ENCODE measurements at regions not wholly inside any gene's neighbourhood (a gene's known extent, or its start where the extent isn't known, plus 50 kb on each side); places are given as distances from the start of the nearest gene placed in this dataset.

DNA sequence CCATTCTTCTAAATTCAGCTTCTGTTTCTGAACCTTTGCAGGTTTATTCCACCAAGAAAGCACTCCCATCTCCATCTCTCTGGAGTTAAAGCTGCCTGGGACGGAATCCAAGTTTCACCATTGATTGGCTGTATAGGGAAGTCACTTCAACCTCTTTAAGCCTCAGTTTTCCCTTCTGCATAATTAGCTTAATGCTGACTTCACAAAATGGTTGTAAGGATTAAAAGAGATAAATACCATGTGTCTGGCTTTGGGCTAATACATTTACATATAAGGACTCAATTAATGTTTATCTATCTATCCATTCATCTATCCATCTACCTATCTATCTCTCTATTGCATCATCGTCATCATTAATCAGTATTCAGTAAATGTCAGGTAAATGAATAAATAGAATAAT is 629.6 kb upstream of the MGMT start:
- no peak for DNase-seq

DNA sequence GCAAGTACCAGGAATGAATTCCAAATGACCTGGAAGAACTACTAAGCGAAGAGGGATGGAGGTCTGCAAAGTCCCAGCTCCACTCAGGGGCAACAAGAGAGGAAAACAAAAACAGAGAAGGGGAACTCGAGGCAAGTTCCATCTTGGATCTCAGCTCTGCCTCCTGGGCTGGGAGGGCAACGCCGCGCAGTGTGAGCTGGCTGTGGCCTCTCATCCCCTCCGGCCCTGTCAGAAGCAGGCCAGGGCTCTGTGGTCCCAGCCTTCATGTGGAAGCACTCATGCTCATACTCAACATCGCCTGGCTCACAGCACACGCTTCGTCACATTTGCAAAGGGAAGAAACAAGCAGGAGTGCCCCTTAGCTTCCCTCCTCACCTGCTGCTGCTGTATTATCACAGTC is 627.9 kb upstream of the MGMT start:
- DNase-seq = no peak

DNA sequence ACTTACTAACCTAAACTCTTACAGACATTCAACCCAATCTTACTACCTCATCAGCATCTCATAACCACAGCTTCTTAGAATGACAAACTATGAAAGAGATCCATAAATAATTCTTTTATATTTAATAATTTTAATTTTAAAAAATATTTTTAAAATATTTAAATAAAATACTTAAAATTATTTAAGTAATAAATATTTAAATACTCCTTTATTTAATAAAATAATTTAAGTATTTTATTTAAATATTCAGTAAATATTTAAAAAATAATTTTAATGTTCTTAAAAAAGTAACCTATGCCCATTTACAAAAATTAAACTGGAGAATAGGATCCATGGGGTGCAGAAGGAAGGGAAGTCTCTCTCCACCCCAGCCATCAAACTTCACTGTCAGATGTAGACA is 627.3 kb upstream of the MGMT start:
- DNase-seq = no peak

DNA sequence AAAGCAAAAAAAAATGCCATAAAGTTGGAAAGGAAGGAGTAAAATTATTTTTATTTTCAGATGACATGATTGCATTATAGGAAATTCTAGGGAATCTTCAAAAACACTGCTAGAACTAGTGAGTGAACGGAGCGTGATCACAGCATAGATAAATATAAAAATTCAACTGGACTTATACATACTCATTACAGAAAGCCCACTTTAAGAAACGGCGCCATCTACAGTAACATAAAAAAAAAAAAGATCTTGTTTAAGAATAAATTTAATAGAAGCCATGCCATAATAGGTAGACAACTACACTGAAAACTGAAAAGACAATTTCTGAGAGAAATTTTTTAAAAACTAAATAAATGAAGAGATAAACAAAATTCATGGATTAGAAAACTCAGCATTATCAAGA is 623.1 kb upstream of the MGMT start:
- DNase-seq = no peak

DNA sequence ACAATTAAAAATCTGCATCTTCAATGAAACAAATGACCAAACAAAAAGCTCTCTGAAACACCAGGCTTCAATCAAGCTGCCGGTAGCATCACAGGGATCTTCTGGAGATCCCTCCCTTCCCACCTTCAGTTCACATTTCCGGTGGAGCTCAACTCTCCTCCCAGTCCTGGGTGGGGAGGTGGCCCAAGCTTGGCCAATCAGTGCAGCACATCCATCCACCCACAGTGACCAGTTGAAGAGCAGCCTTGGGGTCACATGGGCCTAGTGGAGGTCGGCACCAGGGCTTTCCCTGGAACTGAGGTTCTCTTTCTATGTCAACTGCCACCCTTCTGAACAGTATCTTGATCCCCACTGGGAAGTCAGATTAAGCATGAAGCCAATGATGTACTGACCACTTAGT is 620.1 kb upstream of the MGMT start:
- no peak for DNase-seq

DNA sequence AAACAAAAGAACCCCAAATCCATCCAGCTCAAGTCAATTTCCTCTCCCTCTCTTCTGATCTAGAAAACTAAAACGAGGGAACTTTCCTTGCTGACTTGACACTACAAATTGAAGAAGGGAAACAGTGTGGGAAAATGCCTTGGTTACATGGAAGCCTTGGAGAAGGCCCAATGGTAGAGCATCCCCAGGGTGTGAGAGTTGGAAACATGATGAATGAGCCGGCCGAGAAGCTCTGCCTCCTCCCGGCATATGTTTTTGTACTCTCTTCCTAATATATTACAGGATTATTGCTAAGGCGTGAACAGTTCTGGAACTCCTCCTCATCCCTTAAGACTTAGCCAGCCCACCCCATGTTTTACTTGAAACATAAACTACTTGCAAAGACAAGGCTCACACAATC is 618.2 kb upstream of the MGMT start:
- no peak for DNase-seq

DNA sequence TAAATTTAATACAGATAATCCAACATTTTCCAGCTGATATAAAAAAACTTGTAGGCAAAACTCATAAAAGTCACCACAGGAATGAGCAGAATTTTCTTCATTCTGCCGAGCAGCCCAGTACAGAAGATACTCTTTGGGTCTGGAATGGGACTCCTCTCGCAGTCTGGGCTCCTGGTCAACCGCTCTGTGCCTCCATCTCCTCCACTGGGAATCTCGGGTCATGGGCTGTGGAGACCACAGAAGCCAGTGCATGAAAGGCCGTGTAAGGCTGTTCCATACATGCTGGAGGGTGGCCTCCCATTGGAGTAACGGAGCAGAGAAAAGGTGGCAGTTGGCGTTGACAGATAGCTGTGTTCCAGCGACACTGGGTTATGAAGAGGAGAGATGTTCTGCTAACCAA is 616.4 kb upstream of the MGMT start:
- no peak for DNase-seq

DNA sequence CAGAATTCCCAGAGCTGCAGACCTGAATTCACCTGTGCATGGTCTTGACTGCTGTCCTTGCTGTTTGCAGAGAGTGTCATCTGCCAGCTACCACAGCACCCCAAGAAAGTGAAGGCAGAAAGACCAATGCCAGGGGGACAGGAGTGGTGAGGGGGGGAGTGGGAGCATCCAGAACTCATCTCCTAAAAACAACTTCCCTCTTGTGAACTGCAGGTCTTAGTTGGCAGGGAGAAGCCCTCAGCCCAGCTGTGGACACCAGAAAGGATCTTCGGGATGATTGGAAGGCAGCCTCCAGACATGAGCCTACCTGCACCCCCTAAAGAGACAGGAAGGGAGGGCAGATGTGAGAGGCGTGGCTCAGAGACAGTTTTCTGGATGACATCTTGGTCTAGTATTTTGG is 615.8 kb upstream of the MGMT start:
- no peak for DNase-seq

DNA sequence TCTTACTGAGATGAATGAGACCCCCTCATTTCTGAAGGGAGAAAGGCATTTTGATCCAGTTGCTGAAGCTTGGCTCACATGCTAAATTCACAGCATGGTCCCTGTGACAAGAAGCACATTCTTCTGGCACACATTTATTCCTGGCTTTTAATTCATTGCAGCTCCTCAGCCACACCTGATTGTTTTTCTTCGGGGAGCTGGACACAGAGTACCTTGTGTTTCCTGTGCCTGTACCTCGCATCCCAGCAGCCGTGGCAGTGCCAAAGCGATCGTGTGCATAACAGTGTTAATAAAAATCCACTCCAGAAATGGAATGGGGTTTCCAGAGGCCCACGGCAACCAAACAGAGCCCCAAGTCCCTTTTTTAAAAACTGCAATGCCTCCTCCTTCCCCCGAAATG is 615.3 kb upstream of the MGMT start:
- no peak for DNase-seq

DNA sequence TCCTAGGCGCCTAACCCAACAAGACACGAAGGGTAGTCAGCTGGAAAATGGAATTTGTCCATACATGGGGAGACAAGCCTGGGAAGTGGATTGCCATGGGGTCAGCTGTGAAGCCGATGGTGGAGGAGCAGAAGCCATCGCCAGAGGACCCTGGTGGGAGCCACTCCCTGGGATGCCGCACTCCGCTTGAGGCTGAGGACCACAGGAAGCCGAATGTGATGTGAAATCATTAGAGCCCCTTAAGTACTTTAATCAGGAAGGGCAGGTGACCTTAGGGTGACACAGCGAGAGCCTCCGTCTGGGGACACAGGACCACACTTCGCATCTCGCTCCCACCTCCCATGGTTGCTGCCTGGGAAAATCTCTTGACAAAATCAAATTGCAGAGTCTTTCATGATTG is 614.6 kb upstream of the MGMT start:
- DNase-seq = no peak

DNA sequence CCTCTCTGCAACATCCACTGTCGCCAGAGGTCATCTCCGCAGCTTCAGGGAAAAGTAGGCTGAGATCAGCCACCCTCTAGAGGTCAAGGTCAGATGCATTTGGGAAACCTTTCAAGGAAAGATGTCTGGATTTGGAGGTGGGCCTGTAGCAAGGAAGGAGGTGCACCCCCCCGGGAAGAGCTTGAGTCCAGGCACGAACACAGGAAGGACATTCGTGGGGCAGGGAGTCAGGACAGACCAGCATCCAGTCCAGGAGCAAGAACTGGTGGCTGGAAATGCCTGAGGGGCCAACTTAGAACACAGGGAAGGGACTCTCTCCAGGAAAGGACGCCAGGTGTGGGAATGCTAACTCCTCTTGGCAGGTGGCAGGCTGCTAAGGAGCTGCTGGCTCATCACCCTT is 614.1 kb upstream of the MGMT start:
- no peak for DNase-seq

DNA sequence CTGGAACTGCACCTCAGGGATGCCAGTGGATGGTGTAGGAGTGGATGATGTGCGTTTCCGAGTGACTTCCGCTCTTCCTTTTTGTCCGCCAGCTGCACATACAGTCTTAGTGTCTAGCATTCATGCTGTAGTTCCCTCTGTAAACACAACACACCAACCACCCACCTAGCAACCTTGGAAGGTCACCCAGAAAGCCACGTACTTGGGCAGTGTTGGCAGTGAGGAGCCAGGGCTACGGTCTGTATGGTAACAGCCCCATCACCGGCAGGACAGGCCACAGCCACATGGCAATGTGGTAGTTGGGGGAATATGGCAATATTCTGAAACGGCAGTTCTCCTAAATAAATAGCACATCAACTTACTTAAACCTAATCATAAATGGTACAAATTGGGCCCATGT is 613.5 kb upstream of the MGMT start:
- no peak for DNase-seq

DNA sequence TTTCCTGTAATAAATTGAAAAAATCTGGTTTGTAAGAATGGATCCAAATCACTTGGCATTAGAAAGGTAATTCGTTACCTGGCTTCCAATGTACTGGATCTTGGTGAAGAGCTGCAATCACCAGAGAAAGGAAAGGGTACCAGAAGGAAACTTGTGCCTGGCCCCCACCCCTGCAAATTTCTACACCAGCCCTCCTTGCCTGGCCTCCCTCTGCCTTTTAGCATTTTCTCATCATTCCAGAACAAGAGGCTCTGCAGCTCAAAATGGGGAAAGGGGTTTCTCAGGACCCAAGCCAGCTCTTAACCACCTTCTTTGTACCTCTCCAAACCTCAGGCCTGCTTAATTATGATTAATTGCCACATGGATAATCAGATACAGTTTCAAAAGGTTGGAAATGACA is 612.8 kb upstream of the MGMT start:
- no peak for DNase-seq

DNA sequence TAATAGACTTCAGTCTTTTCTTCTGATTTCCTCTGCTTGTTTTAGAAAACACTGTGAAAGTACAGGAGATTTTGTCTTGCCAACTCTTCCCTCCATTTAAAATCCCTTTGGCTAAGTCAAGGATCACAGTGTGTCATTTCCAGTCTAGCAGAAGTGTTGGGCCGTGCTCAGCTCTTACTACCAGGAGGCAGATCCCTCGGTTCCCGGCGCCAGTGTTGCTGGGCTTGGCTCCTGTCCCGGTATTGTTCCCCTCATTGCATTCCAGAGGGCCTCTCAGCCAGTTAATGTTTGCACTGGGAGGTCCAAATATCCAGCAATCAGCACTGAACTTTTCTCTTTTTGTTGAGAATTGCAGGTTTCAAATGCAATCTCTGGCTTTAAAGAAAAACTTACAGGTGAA is 612.1 kb upstream of the MGMT start:
- DNase-seq = no peak

DNA sequence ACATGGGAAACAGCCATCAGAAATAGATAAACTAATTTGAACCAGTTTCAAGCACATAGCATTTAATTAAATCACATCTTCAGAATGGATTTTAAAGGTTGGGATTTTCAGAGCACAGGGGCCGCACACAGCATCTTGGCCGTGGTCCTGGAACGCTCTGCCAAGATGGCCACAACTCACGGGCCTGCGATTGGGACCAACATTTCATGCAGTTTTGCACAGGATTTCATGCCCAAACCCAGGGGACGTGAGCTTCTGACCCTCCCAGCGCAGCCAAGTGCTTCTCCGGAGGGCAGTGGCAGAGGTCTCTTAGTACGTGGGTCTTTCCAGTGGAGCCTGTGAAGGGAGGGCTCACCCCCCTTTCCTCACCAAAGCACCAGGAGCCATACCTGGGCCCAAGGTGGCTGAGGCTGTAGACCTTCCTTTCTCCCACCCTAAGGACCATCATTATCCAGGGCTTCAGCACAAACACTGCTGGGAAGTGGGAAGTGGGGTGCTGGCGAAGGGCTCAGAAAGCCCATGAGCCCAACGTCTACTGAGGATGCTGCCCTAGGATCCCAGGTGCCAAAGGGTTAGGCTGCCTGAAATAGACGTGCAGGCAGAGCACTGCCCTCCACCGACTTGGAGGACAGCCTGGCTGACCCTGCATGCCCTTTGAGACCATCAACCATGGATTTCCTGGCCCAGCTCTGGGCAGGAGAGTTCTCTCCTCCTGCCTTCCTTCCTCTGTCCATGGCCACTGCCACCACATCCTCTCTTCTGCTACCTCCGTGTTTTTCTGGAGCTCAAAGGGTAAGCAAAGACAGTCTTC is 611.2 kb upstream of the MGMT start:
- DNase-seq = no peak

DNA sequence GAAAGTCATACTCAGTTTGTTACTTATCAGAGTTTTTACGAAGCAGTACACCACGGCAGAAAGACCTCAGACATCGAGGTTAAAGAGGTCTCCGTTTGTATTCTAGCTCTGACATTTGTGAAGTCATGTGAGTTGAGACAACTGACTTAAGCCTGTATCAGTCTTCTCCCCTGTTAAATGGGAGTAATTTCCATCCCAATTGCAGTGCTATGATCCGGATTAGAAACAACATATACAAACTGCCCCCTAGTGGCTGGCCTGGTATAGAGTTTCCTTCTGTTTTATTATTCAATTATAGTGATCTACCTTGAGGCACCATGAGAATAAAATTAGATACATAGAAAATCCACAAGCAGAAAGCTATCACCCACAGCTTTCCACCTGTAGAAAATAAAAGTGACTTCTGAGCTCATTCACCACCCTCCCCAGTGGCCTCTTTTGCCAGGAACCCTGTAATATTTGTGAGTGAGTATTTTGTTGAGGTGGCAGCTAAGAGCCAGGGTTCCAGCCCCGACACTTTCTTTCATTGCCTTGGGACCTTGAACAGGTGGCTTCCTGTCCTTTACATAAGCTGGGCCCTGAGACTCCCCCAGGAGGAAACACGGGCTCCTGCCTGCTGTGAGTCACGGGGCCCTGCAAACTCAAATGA is 607.2 kb upstream of the MGMT start:
- DNase-seq = no peak

DNA sequence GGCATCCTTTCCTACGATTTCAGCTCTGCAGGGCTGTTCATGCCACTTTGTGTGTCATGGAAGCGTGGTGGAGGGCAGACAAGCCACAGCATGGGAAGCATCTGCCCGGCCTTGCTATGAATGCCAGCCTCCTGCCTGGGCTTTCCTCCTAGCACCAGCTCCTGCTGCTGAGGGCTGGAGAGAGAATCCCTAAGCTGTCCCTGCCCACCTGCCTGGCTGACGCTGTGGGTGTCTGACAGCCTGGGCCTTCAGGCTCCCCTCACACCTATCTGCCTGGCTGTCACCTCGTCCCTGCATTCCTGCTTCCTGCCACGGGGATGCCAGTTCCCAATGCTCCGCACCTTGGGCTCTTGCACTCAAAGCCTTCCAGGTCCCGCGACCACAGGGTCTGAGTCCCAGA is 606.5 kb upstream of the MGMT start:
- DNase-seq = no peak

DNA sequence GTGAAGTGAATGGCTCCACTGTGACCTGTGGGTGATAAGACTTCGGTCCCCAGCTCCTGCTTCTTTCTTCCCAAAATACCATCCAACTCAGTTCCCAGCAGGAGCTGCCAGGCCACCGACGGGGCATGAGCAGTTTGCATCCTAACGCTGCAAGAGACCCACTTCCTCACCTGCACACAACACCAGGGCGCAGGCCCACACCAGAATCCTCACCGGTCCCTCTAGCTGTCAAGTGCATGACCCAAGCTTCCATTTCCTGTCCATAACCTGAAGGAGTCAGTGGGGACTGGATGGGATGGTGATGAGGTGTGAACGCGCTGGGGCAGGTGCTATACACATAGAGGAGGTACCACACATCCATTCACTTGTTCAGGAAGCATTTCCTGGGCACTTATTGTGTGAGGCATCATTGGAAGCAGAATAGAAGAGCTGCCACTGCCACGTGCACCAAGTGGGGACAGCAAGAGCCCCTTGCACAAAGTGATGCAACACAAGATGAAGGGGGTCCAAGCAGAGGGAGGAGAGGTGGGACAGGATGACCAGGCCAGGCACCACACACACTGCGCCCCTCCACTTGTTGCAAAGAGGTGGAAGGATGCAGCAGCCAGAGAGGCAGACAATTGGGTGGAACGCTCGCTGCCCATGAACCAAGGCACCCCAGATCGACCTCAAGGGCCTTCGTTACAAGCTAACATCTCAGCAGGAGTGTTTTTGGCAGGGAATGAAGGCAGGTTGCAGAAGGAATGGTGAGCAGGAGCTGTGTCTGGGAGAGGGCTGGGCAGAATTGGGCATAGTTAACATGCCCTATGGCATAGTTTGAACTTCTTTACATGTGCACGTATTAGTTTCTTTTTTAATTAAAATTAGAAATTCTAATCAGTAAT is 605.8 kb upstream of the MGMT start:
- no peak for DNase-seq

DNA sequence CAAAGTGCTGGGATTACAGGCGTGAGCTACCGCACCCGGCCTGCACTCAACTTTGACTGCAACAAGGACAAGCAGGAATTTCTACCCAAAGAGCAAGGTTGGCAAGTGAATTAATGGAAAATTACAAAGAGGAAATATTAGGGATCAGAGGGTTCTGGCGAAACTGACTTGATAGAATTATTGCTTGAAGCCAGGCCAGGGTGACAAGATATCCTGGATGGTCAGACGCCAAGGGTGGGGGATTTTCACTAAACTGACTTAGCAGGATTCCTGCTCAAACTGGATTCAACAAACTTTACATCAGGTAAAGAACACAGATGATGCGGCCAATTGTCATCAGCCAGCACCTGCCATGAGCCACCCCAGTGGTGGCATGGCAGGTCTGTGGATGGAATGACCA is 603.6 kb upstream of the MGMT start:
- no peak for DNase-seq

DNA sequence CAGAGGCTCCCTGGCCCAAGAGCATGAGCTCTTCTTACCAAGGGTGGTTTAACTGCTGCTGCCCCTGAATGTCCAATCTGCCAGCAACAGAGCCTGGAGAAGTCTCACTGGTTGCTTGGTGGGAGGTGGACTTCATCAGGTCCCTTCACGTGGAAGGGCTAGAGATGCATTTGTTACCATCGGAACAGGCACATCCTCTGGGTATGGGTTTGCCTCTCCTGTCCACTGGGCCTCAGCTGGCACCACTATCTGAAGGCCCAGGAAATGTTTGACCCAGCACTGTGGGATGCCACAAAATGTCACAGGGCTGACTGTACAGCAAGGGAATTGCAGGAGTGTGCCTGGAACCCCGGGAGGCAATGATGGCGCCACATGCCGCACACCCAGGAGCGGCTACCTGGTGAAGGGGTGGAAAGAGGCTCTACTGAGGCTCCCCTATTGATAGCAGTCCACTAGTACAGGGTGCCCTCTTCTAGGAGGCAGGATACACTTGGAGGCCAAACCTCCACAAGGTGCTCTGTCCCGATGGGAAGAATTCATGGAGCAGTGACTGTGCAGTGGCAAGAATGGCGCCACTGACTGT is 603.1 kb upstream of the MGMT start:
- no peak for DNase-seq

DNA sequence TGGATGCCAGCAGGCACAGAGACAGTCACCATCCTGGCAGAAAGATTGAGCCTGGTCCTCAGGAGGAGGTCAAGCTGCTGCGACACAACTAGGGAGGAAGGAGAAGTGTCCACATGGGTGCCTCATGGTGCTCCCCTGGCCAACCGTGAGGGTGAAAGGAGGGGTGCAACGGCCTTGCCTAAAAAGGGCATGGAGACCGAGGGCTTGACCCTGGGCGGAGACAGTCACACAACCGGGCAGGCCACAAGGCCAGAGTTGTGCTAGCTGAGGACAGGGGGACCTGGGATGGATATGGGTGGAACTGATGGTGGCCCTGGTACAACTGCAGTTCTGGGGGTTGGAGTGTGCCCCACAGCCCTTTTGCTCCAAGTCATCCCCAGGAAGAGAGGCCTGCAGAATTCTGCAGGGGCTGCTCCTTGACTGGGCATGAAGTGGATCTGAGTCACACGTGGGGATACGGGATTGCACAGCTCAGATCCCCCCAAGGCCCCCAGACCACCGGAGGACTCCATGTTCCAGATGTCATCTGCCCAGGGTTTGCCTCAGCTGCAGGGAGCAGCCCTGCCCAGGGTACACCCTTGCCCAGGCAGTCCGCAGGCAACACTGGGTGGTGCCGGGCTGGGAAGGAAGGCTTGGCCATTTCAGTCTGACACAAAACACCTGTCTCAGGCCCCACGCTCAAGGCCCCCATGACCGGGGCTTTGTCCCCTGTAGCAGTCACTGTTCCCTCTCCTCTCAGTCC is 602.3 kb upstream of the MGMT start:
- DNase-seq = no peak

DNA sequence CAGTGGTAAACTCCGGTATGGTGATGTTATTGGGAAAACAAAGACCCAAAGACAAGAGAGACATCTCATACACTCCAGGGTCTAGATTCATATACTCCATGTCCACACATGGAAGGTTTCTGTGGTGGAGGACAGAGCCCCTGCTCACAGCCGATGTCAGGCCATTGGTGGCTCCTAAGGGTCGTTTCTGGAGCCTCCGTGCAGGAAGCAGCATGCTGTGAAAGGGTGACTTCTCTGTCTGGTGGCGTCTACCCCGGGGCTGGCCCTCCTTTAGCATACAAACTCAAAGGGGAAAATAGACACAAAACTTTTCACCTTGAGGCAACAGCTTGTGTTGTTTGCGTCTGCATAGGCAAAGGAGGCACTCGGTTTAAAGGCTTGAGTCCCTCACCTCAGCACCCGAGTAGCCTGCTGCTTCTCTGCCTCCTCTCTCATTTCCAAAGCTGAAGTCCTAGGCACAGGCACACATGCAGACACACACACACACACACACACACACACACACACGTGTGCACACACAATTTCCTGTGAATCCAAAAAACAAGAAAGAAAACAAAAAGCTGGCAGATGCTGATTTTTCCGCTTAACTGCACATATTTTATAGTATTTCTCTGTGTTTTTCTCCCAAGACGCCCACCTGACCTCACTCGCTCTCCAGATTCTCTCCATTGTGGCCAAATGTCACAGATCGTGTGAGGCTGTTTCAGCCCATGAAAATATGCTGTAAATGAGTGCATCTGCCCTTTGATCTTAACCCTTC is 601.4 kb upstream of the MGMT start:
- DNase-seq = no peak

Measured in activated CD8-positive, alpha-beta memory T cell treated with anti-CD3 and anti-CD28 coated beads, Interleukin-2, amount 50 U/mL, for 4 hours (primary cell).